Upper lobe of right lung (tissue), 1 donor: ENCODE measurements at regions not wholly inside any gene's neighbourhood (a gene's known extent, or its start where the extent isn't known, plus 50 kb on each side); places are given as distances from the start of the nearest gene placed in this dataset.
"Not testable (repeated sequence)": the region's sequence is repeated elsewhere in the genome, so short reads cannot be mapped to it uniquely, and the experiment has no call there.

ENCODE experiments used
- ATAC-seq: fragments of 200-7000 bp; cut with Tn5 transposase; one replicate; pipeline ENCODE4 v1.9.1; 2020; ENCODE audit warnings: mild to moderate bottlenecking, moderate library complexity
- DNase-seq: peaks from one replicate; pipeline ENCODE4 v3.0.0-alpha.2; 2020
- H3K27ac ChIP-seq: fragments of 200-600 bp; one replicate; pipeline ENCODE4 v1.8.0; 2022
- H3K27me3 ChIP-seq: fragments of 200-600 bp; one replicate; pipeline ENCODE4 v1.8.0; 2022; ENCODE audit warnings: mild to moderate bottlenecking
- H3K36me3 ChIP-seq: fragments of 200-600 bp; one replicate; pipeline ENCODE4 v1.8.0; 2022
- H3K4me1 ChIP-seq: fragments of 200-600 bp; one replicate; pipeline ENCODE4 v1.8.0; 2022
- H3K4me3 ChIP-seq: fragments of 200-600 bp; one replicate; pipeline ENCODE4 v1.8.0; 2022; ENCODE audit warnings: mild to moderate bottlenecking
- H3K9me3 ChIP-seq: fragments of 200-600 bp; one replicate; pipeline ENCODE4 v1.8.0; 2022
- CTCF ChIP-seq: fragments of 200-600 bp; IDR thresholded peaks from one replicate; pipeline ENCODE4 v1.8.0; 2022; ENCODE audit warnings: antibody characterized with exemption
- intact Hi-C: fragments of 100-400 bp; cut with DNase I; formaldehyde crosslinking; loops from one replicate; pipeline ENCODE4 v1.11.0; 2022
- donor health status: DM: no; HTN: yes; CAD: no; lungs with severe emphysema.

DNA sequence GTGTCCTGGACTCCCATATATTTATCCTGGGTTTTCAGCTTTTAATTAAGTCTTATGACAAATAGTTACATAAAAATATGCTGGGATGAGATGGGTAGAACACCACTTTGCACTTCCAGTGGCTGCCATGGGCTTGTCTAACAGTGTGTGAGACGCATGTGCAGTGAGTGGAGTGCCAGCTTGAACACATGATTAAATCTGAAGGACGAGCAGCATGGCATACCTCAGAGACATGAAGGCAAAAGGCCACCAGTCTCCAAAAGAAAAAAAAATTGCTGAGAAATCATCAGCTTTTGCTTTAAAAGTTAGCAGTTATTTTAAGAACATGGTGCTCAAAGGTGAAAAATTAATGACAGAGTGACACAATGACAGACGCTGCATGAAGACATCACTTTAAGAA, 139.0 kb upstream of the ADCY1 start:
- ATAC-seq, result no peak
- H3K36me3 ChIP-seq, result no peaks in the 10 kb centered on the region
- H3K4me1 ChIP-seq, result no peaks in the 10 kb centered on the region
- TF ChIP-seq CTCF, result no peak
- H3K9me3 ChIP-seq, result no peaks in the 10 kb centered on the region
- no peak for DNase-seq
- no peak overlapping the region for H3K4me3 ChIP-seq
- no peaks in the 10 kb centered on the region for H3K27me3 ChIP-seq
- intact Hi-C loops, result no loop called here
- no peak overlapping the region for H3K27ac ChIP-seq

DNA sequence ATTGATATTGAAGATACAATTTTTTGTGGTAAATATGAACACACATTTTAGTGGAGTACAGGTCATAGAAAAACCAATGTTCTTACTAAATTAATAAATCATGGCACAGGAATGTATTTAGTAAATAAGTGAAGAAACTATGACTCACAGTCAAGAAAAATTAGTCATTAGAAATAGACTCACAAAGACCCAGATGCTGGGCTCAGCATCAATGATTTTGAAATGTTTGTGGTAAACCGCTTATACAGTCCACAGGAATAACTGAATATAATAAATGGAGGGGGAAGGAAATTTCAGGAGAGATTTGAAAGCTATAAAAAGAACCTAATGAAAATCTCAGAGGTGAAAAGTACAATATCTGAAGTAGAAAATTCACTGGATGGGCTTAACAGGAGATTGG, 138.3 kb upstream of the ADCY1 start:
- H3K9me3 ChIP-seq, result no peaks in the 10 kb centered on the region
- ATAC-seq, result no peak
- H3K36me3 ChIP-seq, result no peaks in the 10 kb centered on the region

DNA sequence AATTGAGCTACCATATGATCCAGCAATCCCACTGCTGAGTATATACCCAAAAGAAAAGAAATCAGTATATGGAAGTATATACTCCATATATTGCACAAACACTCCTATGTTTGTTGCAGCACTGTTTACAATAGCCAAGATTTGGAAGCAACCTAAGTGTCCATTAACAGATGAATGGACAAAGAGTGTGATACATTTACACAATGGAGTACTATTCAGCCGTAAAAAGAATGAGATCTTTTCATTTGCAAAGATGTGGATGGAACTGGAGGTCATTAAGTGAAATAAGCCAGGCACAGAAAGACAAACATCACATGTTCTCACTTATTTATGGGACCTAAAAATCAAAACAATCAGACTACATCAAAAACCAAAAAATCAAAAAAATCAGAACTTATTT, 133.4 kb upstream of the ADCY1 start:
- ATAC-seq, H3K27me3 ChIP-seq, H3K4me3 ChIP-seq, H3K9me3 ChIP-seq, intact Hi-C loops, H3K4me1 ChIP-seq, H3K27ac ChIP-seq, DNase-seq, H3K36me3 ChIP-seq: not testable (repeated sequence)

More for the DNA sequence above, 138.3 kb upstream of the ADCY1 start:
- no peaks in the 10 kb centered on the region for H3K27me3 ChIP-seq
- intact Hi-C loops, result no loop called here
- no peak for TF ChIP-seq CTCF
- no peak overlapping the region for H3K4me3 ChIP-seq
- no peaks in the 10 kb centered on the region for H3K4me1 ChIP-seq
- H3K27ac ChIP-seq, result no peak overlapping the region
- DNase-seq, result no peak

GRCh38 chr7:45443263-45443662, 130.9 kb upstream of the ADCY1 start:
- Histone ChIP-seq H3K4me3 (no peak overlapping the region), H3K9me3 (no peaks in the 10 kb centered on the region), H3K4me1 (no peaks in the 10 kb centered on the region), H3K27ac (no peak overlapping the region), H3K36me3 (no peaks in the 10 kb centered on the region), H3K27me3 (no peaks in the 10 kb centered on the region)
- ATAC-seq, result no peak
- TF ChIP-seq CTCF, result no peak
- intact Hi-C loops, result no loop called here
- DNase-seq, result no peak

DNA sequence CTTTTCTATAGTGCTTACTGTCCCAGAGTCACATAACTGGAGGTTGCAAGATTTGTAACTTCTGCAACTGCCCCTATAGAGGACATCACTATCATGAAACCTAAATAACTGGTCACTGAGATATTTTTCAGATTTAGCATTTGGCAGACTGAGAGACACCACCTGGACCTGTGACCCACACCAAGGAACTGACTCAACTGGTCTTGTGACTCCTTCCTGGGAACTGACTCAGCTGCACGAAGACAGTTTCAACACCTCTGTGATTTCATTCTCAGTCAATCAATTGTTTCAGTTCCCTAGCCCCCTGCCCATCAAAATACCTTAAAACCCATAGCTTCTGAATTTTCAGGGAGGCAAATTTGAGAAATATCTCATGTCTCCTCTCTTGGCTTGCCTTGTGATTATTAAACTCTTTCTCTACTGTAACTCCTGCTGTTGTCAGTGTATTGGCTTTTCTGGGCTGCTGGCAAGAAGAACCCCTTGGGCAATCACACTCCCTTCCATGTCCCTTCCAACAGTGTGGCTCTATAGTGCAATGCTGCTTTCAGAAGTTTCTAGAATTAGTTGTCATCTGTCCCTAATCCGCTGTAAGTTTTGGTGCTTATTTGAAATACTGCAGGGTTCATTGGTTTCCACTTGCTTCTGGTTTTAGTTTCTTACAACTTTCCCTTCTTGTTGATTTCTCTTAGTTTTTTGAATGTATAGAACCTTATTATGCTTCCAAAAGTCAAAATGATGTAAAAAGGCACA, 127.8 kb upstream of the ADCY1 start:
- no peak for ATAC-seq
- Histone ChIP-seq H3K27ac (no peak overlapping the region), H3K27me3 (no peaks in the 10 kb centered on the region), H3K9me3 (no peaks in the 10 kb centered on the region), H3K36me3 (no peaks in the 10 kb centered on the region), H3K4me1 (no peaks in the 10 kb centered on the region), H3K4me3 (no peak overlapping the region)
- no peak for TF ChIP-seq CTCF
- no peak for DNase-seq
- intact Hi-C loops, result no loop called here

GRCh38 chr7:45447296-45447695, 126.9 kb upstream of the ADCY1 start:
- intact Hi-C loops, result no loop called here
- no peak for ATAC-seq
- no peak for TF ChIP-seq CTCF

More at GRCh38 chr7:45447296-45447695, 126.9 kb upstream of the ADCY1 start:
- Histone ChIP-seq H3K36me3 (no peaks in the 10 kb centered on the region), H3K4me1 (no peaks in the 10 kb centered on the region), H3K9me3 (no peaks in the 10 kb centered on the region), H3K27me3 (no peaks in the 10 kb centered on the region), H3K27ac (no peak overlapping the region), H3K4me3 (no peak overlapping the region)
- no peak for DNase-seq
